ENCODE measurements at regions not wholly inside any gene's neighbourhood (a gene's known extent, or its start where the extent isn't known, plus 50 kb on each side); places are given as distances from the start of the nearest gene placed in this dataset.

- TF ChIP-seq CTCF (conservative IDR thresholded peaks at IDR 0.05; ENCODE audit: low read length) (no peak), EZH2phosphoT487 (IDR thresholded peaks at IDR 0.05; ENCODE audit: borderline replicate concordance, low read depth, low read length) (no peak)
Observed at GRCh38 chr2:134081238-134081938, 172.5 kb upstream of the MGAT5 start.
